Activated naive CD4-positive, alpha-beta T cell treated with anti-CD3 and anti-CD28 coated beads, Interleukin-2, amount 50 U/mL, for 24 hours (primary cell): ENCODE measurements at regions not wholly inside any gene's neighbourhood (a gene's known extent, or its start where the extent isn't known, plus 50 kb on each side); places are given as distances from the start of the nearest gene placed in this dataset.
"Not testable (repeated sequence)": the region's sequence is repeated elsewhere in the genome, so short reads cannot be mapped to it uniquely, and the experiment has no call there.

Experiments used
- H3K27ac Mint-ChIP-seq: one replicate; pipeline ENCODE4 v1.8.0; 2021; ENCODE audit warnings: mild to moderate bottlenecking, mixed read lengths
- H3K27me3 Mint-ChIP-seq: one replicate; pipeline ENCODE4 v1.8.0; 2021; ENCODE audit warnings: mixed read lengths
- H3K36me3 Mint-ChIP-seq: one replicate; pipeline ENCODE4 v1.8.0; 2021; ENCODE audit warnings: mixed read lengths
- H3K4me1 Mint-ChIP-seq: one replicate; pipeline ENCODE4 v1.8.0; 2021; ENCODE audit warnings: mixed read lengths
- H3K4me3 Mint-ChIP-seq: one replicate; pipeline ENCODE4 v1.8.0; 2021; ENCODE audit warnings: mild to moderate bottlenecking, mixed read lengths
- H3K9me3 Mint-ChIP-seq: one replicate; pipeline ENCODE4 v1.8.0; 2021; ENCODE audit warnings: mixed read lengths

DNA sequence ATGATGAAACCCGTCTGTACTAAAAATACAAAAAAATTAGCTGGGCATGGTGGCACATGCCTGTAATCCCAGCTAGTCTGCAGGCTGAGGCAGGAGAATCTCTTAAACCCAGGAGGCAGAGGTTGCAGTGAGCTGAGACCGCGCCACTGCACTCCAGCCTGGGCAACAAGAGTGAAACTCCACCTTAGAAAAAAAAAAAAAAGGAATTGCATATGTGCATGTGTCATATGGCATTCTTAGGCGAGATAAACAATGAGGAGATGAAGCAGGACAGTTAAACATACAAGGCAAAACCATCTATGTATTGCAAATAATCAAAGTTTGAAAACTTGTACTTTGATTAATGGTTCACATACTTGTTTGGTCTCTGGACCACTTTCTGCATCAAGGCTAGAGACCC is 305.1 kb downstream of the SEC16B start:
- H3K27ac Mint-ChIP-seq, H3K4me1 Mint-ChIP-seq, H3K27me3 Mint-ChIP-seq, H3K36me3 Mint-ChIP-seq, H3K4me3 Mint-ChIP-seq: not testable (repeated sequence)
- peaks cover 13% of the 10 kb centered on the region for H3K9me3 Mint-ChIP-seq

GRCh38 chr1:177660188-177660587 is 309.7 kb downstream of the SEC16B start:
- no peaks in the 10 kb centered on the region for H3K4me1 Mint-ChIP-seq
- no peaks in the 10 kb centered on the region for H3K36me3 Mint-ChIP-seq
- no peaks in the 10 kb centered on the region for H3K27me3 Mint-ChIP-seq
- peaks cover 13% of the 10 kb centered on the region for H3K9me3 Mint-ChIP-seq
- H3K4me3 Mint-ChIP-seq, result no peak overlapping the region
- no peak overlapping the region for H3K27ac Mint-ChIP-seq

GRCh38 chr1:177659281-177659680 is 310.6 kb downstream of the SEC16B start:
- Mint-ChIP-seq H3K36me3 (no peaks in the 10 kb centered on the region), H3K9me3 (peaks cover 13% of the 10 kb centered on the region), H3K4me1 (no peaks in the 10 kb centered on the region), H3K27ac (no peak overlapping the region), H3K4me3 (no peak overlapping the region), H3K27me3 (no peaks in the 10 kb centered on the region)

GRCh38 chr1:177656598-177656997 is 313.3 kb downstream of the SEC16B start:
- H3K4me1 Mint-ChIP-seq, result no peaks in the 10 kb centered on the region
- peaks cover 12% of the 10 kb centered on the region for H3K9me3 Mint-ChIP-seq
- H3K4me3 Mint-ChIP-seq, result no peak overlapping the region
- H3K36me3 Mint-ChIP-seq, result no peaks in the 10 kb centered on the region
- no peaks in the 10 kb centered on the region for H3K27me3 Mint-ChIP-seq
- H3K27ac Mint-ChIP-seq, result no peak overlapping the region

DNA sequence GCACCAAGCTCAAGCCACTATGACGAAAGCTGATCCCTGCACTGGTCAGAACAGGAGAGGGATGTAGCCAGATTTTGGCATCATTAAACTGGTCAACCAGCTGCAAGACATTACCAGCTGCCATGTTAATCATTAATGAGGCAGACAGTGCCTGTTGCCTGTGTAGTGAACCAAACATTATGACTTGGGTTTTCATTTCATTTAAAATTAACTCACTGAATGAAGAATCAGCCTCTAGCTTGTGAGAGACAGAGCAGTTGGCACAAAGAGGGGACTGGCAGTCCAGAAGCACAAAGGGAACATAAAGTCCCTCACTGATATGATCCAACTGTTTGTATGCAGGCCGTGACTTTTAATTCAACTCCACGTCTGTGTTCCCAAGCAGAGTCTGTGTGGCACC is 318.9 kb downstream of the SEC16B start:
- Mint-ChIP-seq H3K9me3 (peaks cover 10% of the 10 kb centered on the region), H3K27ac (no peak overlapping the region), H3K4me1 (no peaks in the 10 kb centered on the region), H3K27me3 (no peaks in the 10 kb centered on the region), H3K36me3 (no peaks in the 10 kb centered on the region), H3K4me3 (no peak overlapping the region)

GRCh38 chr1:177648731-177649265 is 321.1 kb downstream of the SEC16B start:
- H3K4me1 Mint-ChIP-seq, result no peaks in the 10 kb centered on the region
- H3K36me3 Mint-ChIP-seq, result no peaks in the 10 kb centered on the region
- H3K27me3 Mint-ChIP-seq, result no peaks in the 10 kb centered on the region
- no peak overlapping the region for H3K4me3 Mint-ChIP-seq
- peaks cover 10% of the 10 kb centered on the region for H3K9me3 Mint-ChIP-seq
- H3K27ac Mint-ChIP-seq, result no peak overlapping the region

- Mint-ChIP-seq H3K4me3 (no peak overlapping the region), H3K4me1 (no peaks in the 10 kb centered on the region), H3K9me3 (peaks cover 10% of the 10 kb centered on the region), H3K36me3 (no peaks in the 10 kb centered on the region), H3K27me3 (no peaks in the 10 kb centered on the region), H3K27ac (no peak overlapping the region)
These were observed 321.7 kb downstream of the SEC16B start for GRCh38 chr1:177648138-177648537.

- H3K9me3 Mint-ChIP-seq, result peaks cover 9% of the 10 kb centered on the region
- H3K36me3 Mint-ChIP-seq, result no peaks in the 10 kb centered on the region
- H3K27ac Mint-ChIP-seq, result no peak overlapping the region
- no peaks in the 10 kb centered on the region for H3K4me1 Mint-ChIP-seq
- no peaks in the 10 kb centered on the region for H3K27me3 Mint-ChIP-seq
- no peak overlapping the region for H3K4me3 Mint-ChIP-seq
These were observed 322.8 kb downstream of the SEC16B start for GRCh38 chr1:177646757-177647730.

- Mint-ChIP-seq H3K36me3 (no peaks in the 10 kb centered on the region), H3K27ac (no peak overlapping the region), H3K4me3 (no peak overlapping the region), H3K4me1 (no peaks in the 10 kb centered on the region), H3K27me3 (no peaks in the 10 kb centered on the region), H3K9me3 (peaks cover 4% of the 10 kb centered on the region)
These were observed 324.2 kb downstream of the SEC16B start for GRCh38 chr1:177645491-177646190.

DNA sequence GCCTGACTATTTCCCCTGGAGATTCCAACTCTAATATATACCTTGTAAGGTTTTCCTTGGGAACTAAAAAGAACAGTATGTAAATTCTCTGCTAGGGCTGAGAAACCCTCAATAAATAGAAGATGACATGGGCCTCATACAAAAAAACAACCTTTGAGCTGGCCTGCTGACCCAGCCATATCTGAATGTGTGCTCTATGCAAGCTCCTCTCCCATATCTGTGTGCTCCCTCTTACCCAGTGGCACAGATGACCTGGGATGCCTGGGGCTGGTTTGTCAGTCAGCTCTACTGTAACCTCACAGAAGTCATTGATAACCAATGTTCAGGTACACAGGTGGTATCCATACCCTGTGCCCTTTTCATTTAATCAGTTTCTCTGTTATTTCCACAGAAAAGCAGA is 329.2 kb downstream of the SEC16B start:
- no peaks in the 10 kb centered on the region for H3K9me3 Mint-ChIP-seq
- no peaks in the 10 kb centered on the region for H3K27me3 Mint-ChIP-seq
- no peaks in the 10 kb centered on the region for H3K4me1 Mint-ChIP-seq
- H3K27ac Mint-ChIP-seq, result no peak overlapping the region
- no peak overlapping the region for H3K4me3 Mint-ChIP-seq
- no peaks in the 10 kb centered on the region for H3K36me3 Mint-ChIP-seq

DNA sequence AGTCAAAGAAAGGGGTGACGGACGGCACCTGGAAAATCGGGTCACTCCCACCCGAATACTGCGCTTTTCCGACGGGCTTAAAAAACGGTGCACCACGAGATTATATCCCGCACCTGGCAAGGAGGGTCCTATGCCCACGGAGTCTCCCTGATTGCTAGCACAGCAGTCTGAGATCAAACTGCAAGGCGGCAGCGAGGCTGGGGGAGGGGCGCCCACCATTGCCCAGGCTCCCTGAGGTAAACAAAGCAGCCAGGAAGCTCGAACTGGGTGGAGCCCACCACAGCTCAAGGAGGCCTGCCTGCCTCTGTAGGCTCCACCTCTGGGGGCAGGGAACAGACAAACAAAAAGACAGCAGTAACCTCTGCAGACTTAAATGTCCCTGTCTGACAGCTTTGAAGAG is 335.7 kb downstream of the SEC16B start:
- not testable (repeated sequence) for H3K4me3 Mint-ChIP-seq, H3K9me3 Mint-ChIP-seq, H3K27me3 Mint-ChIP-seq, H3K27ac Mint-ChIP-seq, H3K4me1 Mint-ChIP-seq, H3K36me3 Mint-ChIP-seq

GRCh38 chr1:177632923-177633615 is 336.8 kb downstream of the SEC16B start:
- Mint-ChIP-seq H3K27me3 (no peaks in the 10 kb centered on the region), H3K4me1 (no peaks in the 10 kb centered on the region), H3K4me3 (no peak overlapping the region), H3K36me3 (no peaks in the 10 kb centered on the region), H3K9me3 (peaks cover 11% of the 10 kb centered on the region), H3K27ac (no peak overlapping the region)

DNA sequence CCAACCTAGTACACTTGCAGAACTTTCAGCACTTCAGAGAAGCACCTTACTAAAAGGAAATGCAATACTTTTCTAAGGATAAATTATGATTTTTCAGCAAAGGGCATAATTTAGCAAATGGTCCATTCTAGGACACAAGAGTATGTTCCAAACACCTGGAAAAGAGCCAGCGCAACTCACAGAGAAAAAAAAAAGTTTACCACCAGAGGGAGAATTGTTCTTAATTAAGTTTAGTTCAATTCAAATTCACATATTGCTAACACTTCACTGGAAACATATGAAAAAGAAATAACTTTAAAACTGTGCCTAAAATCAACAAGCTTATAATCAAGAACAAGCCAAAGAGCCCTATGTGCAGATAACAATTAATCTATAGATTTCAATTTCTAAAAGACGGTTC is 338.1 kb downstream of the SEC16B start:
- H3K9me3 Mint-ChIP-seq, result peaks cover 16% of the 10 kb centered on the region
- no peaks in the 10 kb centered on the region for H3K36me3 Mint-ChIP-seq
- H3K27ac Mint-ChIP-seq, result no peak overlapping the region
- no peaks in the 10 kb centered on the region for H3K27me3 Mint-ChIP-seq
- no peaks in the 10 kb centered on the region for H3K4me1 Mint-ChIP-seq
- no peak overlapping the region for H3K4me3 Mint-ChIP-seq

- no peaks in the 10 kb centered on the region for H3K36me3 Mint-ChIP-seq
- no peaks in the 10 kb centered on the region for H3K4me1 Mint-ChIP-seq
- no peaks in the 10 kb centered on the region for H3K27me3 Mint-ChIP-seq
- H3K27ac Mint-ChIP-seq, result no peak overlapping the region
- peaks cover 20% of the 10 kb centered on the region for H3K9me3 Mint-ChIP-seq
- no peak overlapping the region for H3K4me3 Mint-ChIP-seq
These were observed 340.3 kb downstream of the SEC16B start for GRCh38 chr1:177629526-177629925.

DNA sequence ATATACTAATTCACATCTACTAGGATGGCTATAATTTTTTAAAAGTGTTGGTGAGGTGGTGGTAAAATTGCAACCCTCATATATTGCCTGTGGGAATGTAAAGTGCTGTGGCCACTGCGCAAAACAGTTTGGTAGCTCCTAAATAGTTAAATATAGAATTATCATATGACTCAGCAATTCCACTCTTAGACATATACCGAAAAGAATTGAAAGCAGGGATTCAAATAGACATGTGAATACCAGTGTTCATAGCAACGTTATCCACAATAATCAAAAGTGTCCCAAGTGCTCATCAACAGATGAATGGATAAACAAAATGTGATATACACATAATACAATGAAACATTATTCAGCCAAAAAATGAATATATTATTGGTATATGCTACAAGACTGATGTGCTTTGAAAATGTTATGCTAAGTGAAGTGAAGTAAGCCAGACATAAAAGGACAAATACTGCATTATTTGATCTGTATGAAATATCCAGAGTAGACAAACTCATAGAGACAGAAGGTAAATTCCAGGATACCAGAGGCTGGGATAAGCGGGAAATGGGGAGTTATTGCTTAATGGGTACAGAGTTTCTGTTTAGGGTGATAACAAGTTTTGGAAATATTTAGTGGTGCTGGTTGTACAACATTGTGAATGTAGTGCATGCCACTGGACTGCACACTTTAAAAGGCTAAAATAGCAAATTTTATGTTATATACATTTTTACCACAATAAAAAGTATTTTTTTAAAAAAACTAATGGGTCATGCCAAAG is 342.5 kb downstream of the SEC16B start:
- no peak overlapping the region for H3K27ac Mint-ChIP-seq
- no peaks in the 10 kb centered on the region for H3K36me3 Mint-ChIP-seq
- no peaks in the 10 kb centered on the region for H3K4me1 Mint-ChIP-seq
- H3K27me3 Mint-ChIP-seq, result no peaks in the 10 kb centered on the region
- no peak overlapping the region for H3K4me3 Mint-ChIP-seq
- peaks cover 22% of the 10 kb centered on the region for H3K9me3 Mint-ChIP-seq
